ENCODE measurements at regions not wholly inside any gene's neighbourhood (a gene's known extent, or its start where the extent isn't known, plus 50 kb on each side); places are given as distances from the start of the nearest gene placed in this dataset.

GRCh38 chr12:93214523-93215289, 163.0 kb upstream of the NUDT4 start:
- TF ChIP-seq EP300 (IDR thresholded peaks at IDR 0.05; ENCODE audit: borderline replicate concordance in 1 of 2, low read depth in 2 of 2, low read length in 2 of 2) (no peak), BACH1 (IDR thresholded peaks at IDR 0.05; ENCODE audit: low read length) (no peak), POLR2A (IDR thresholded peaks at IDR 0.05; ENCODE audit: control extremely low read depth in 1 of 2, low read depth in 2 of 2, low read length in 2 of 2) (no peak), GABPA (IDR thresholded peaks at IDR 0.05; ENCODE audit: borderline replicate concordance, insufficient read depth, low read length) (no peak), RFX5 (IDR thresholded peaks at IDR 0.05; ENCODE audit: borderline replicate concordance, low read depth, low read length) (no peak), SUZ12 (IDR thresholded peaks at IDR 0.05; ENCODE audit: low read length) (no peak), EGR1 (IDR thresholded peaks at IDR 0.05; ENCODE audit: borderline replicate concordance, low read depth, low read length) (no peak), KDM1A (IDR thresholded peaks at IDR 0.05; ENCODE audit: borderline replicate concordance, low read length) (no peak), TAF1 (IDR thresholded peaks at IDR 0.05; ENCODE audit: low read depth, low read length) (no peak), ZNF274 (IDR thresholded peaks at IDR 0.05; ENCODE audit: borderline replicate concordance, extremely low read depth, low read length) (no peak)
- TF ChIP-seq, protein P1, sequence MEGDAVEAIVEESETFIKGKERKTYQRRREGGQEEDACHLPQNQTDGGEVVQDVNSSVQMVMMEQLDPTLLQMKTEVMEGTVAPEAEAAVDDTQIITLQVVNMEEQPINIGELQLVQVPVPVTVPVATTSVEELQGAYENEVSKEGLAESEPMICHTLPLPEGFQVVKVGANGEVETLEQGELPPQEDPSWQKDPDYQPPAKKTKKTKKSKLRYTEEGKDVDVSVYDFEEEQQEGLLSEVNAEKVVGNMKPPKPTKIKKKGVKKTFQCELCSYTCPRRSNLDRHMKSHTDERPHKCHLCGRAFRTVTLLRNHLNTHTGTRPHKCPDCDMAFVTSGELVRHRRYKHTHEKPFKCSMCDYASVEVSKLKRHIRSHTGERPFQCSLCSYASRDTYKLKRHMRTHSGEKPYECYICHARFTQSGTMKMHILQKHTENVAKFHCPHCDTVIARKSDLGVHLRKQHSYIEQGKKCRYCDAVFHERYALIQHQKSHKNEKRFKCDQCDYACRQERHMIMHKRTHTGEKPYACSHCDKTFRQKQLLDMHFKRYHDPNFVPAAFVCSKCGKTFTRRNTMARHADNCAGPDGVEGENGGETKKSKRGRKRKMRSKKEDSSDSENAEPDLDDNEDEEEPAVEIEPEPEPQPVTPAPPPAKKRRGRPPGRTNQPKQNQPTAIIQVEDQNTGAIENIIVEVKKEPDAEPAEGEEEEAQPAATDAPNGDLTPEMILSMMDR (IDR thresholded peaks at IDR 0.05; ENCODE audit: control extremely low read depth in 1 of 3, insufficient read depth in 1 of 3, low read depth in 1 of 3, low read length in 3 of 3): no peak

Data from H1 (cell line).